ENCODE measurements at regions not wholly inside any gene's neighbourhood (a gene's known extent, or its start where the extent isn't known, plus 50 kb on each side); places are given as distances from the start of the nearest gene placed in this dataset.

DNA sequence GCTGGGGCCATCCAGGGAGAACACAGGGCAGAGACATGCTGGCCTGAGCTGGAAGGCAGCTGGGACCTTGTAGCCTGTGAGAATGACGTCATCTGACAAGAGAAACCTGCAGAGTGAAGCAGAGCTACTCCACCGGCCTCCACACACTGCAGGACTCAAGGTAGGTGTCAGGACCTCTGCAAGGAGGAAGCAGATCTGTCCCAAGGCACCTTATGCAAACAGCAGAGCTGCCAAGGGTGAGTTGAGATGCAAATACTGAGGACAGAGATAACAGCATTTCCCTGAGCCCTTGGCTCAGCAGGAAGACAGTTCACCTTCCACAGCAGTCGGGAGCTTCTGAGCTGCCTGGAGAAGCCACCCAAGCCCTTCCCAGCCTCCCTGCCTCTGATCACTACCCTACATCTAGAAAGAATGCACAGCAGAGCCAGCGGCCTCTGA, 51.9 kb upstream of the IGSF9B start:
- peaks cover 0 to 11% (median 7%) of the 10 kb centered on the region in 3 donors for H3K27me3 ChIP-seq
- WGBS, 5 donors: 22 to 44% (median 38%) methylated on average over 4 of the region's 4 CpGs
- H3K36me3 ChIP-seq: no peaks in the 10 kb centered on the region
- no peak overlapping the region for H3K4me3 ChIP-seq
- H3K4me1 ChIP-seq: peaks cover 0 to 14% (median 6%) of the 10 kb centered on the region in 4 donors
- H3K9me3 ChIP-seq: no peaks in the 10 kb centered on the region
- intact Hi-C loops (cut with DNase I; ENCODE audit: low total_unique reads): no loop called here
- TF ChIP-seq POLR2AphosphoS5 (IDR thresholded peaks at IDR 0.05): no peak
- TF ChIP-seq, protein P1, sequence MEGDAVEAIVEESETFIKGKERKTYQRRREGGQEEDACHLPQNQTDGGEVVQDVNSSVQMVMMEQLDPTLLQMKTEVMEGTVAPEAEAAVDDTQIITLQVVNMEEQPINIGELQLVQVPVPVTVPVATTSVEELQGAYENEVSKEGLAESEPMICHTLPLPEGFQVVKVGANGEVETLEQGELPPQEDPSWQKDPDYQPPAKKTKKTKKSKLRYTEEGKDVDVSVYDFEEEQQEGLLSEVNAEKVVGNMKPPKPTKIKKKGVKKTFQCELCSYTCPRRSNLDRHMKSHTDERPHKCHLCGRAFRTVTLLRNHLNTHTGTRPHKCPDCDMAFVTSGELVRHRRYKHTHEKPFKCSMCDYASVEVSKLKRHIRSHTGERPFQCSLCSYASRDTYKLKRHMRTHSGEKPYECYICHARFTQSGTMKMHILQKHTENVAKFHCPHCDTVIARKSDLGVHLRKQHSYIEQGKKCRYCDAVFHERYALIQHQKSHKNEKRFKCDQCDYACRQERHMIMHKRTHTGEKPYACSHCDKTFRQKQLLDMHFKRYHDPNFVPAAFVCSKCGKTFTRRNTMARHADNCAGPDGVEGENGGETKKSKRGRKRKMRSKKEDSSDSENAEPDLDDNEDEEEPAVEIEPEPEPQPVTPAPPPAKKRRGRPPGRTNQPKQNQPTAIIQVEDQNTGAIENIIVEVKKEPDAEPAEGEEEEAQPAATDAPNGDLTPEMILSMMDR (IDR thresholded peaks at IDR 0.05): no peak
- no peak for TF ChIP-seq EP300 (IDR thresholded peaks at IDR 0.05)
- no peak for TF ChIP-seq POLR2A (IDR thresholded peaks at IDR 0.05)
- peak in 1 of 2 donors; percentile 39 for DNase-seq
- no peak overlapping the region for H3K27ac ChIP-seq

DNA sequence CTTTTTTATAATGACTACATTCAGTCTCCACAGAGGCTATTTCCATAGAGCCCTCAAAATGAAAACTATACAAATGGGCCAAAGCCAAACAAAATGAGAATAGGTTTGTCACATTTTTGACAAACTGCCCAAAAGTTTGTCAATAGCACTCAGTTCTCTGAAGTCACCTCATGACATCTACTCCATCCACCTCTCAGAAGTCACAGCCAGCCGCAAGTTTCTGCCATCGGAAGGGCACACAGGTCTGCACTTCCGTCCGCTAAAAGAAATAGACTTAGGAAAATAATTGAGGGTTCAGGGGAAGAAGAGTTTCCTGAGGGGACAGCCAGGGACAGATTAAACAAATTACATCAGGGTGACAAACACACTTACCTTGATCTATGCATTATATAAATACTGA, 55.4 kb upstream of the JAM3 start:
- WGBS, 5 donors: 83 to 93% (median 87%) methylated on average over 4 of the region's 4 CpGs
- intact Hi-C loops (cut with DNase I; ENCODE audit: low total_unique reads): no loop called here
- Histone ChIP-seq H3K4me3 (no peak overlapping the region), H3K27me3 (peaks cover 0 to 22% (median 7%) of the 10 kb centered on the region in 3 donors), H3K9me3 (no peaks in the 10 kb centered on the region), H3K4me1 (peaks cover 0 to 9% (median 2%) of the 10 kb centered on the region in 4 donors), H3K27ac (no peak overlapping the region), H3K36me3 (no peaks in the 10 kb centered on the region)
- no peak for DNase-seq
- TF ChIP-seq POLR2A (IDR thresholded peaks at IDR 0.05): no peak
- no peak for TF ChIP-seq POLR2AphosphoS5 (IDR thresholded peaks at IDR 0.05)
- TF ChIP-seq EP300 (IDR thresholded peaks at IDR 0.05): no peak
- TF ChIP-seq, protein P1 (IDR thresholded peaks at IDR 0.05): no peak

DNA sequence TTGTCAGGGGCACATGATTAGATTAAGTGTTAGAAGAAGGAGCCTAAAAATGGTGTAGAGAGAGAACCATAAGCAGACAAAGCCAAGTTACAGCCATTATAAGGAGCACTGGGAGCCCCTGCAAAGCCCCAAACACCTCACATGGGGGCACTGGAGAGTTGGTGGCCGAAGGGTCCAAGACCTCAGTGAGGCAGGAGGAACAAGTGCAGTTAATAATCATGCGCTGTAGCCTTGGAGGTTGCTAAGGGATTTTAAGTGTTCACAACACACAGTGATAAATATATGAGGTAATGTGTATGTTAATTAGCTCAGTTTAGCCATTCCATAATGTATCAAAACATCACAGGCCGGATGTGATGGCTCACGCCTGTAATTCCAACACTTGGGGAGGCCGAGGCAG, 54.4 kb upstream of the JAM3 start:
- no peak for TF ChIP-seq POLR2A (IDR thresholded peaks at IDR 0.05)
- TF ChIP-seq POLR2AphosphoS5 (IDR thresholded peaks at IDR 0.05): no peak
- TF ChIP-seq, protein P1 (IDR thresholded peaks at IDR 0.05): peak in 1 of 7 experiments; percentile 22
- no peak for TF ChIP-seq EP300 (IDR thresholded peaks at IDR 0.05)
- Histone ChIP-seq H3K4me1 (peaks cover 0 to 9% (median 0%) of the 10 kb centered on the region in 4 donors), H3K9me3 (no peaks in the 10 kb centered on the region), H3K36me3 (no peaks in the 10 kb centered on the region), H3K27me3 (peaks cover 0 to 26% (median 7%) of the 10 kb centered on the region in 3 donors), H3K27ac (peak overlapping the region in 1 of 5 donors; percentile 62), H3K4me3 (no peak overlapping the region)
- 57 to 73% (median 63%) methylated on average over 5 of the region's 5 CpGs for WGBS, 5 donors
- peak in 1 of 2 donors; percentile 60 for DNase-seq
- intact Hi-C loops (cut with DNase I; ENCODE audit: low total_unique reads): no loop called here

DNA sequence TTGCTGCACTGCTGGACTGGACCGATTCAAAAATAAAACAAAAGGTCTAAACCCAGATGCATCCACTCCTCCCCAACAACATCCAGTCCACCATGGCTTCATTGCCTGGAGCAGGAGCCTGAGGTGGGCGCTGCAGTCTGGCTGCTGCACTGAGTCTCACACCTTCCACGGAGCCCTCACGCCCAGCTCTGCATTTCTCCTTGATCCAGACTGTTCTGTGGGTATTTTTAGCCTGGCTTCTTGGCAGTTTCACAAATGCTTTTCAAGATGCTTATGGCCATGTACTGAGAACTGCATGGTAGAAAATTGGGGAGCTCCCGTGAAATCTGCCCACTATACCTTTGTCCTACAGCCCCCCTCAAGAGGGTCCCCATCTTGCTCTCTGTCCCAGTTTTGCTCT, 53.3 kb upstream of the JAM3 start:
- H3K9me3 ChIP-seq: no peaks in the 10 kb centered on the region
- H3K4me1 ChIP-seq: peaks cover 0 to 9% (median 0%) of the 10 kb centered on the region in 4 donors
- H3K27ac ChIP-seq: peak overlapping the region in 1 of 5 donors; percentile 62
- intact Hi-C loops (cut with DNase I; ENCODE audit: low total_unique reads): no loop called here
- H3K36me3 ChIP-seq: no peaks in the 10 kb centered on the region
- 60 to 76% (median 71%) methylated on average over 5 of the region's 5 CpGs for WGBS, 5 donors
- DNase-seq: no peak
- H3K27me3 ChIP-seq: peaks cover 0 to 33% (median 7%) of the 10 kb centered on the region in 3 donors
- H3K4me3 ChIP-seq: no peak overlapping the region
- no peak for TF ChIP-seq EP300 (IDR thresholded peaks at IDR 0.05)
- TF ChIP-seq POLR2A (IDR thresholded peaks at IDR 0.05): no peak
- TF ChIP-seq, protein P1 (IDR thresholded peaks at IDR 0.05): no peak
- no peak for TF ChIP-seq POLR2AphosphoS5 (IDR thresholded peaks at IDR 0.05)

Data from stomach (tissue), 8 donors.